ENCODE measurements at regions not wholly inside any gene's neighbourhood (a gene's known extent, or its start where the extent isn't known, plus 50 kb on each side); places are given as distances from the start of the nearest gene placed in this dataset.

GRCh38 chr7:124267154-124267553 is 234.3 kb upstream of the TMEM229A start:
- no peak overlapping the region for H2BK12ac ChIP-seq (ENCODE audit: low read depth, low read length)
- no peaks in the 10 kb centered on the region for H4K20me1 ChIP-seq (replicated peaks in 1 of 2; ENCODE audit: control insufficient read depth in 1 of 2, insufficient read depth in 2 of 2, low read length in 2 of 2)
- FAIRE-seq, result no peak
- no peak overlapping the region for H3K4me3 ChIP-seq (ENCODE audit: extremely low read depth in 1 of 4, insufficient read depth in 2 of 4, low read depth in 3 of 4, low read length in 4 of 4)
- H3K4ac ChIP-seq (replicated peaks; ENCODE audit: insufficient read length, low read depth, low read length), result no peak overlapping the region
- no peak overlapping the region for H4K8ac ChIP-seq (ENCODE audit: extremely low read depth, insufficient read depth, low read length)
- no peak overlapping the region for H3K4me2 ChIP-seq (ENCODE audit: insufficient read depth in 1 of 2, low read depth in 2 of 2, low read length in 2 of 2)
- H3K18ac ChIP-seq (ENCODE audit: extremely low read depth, low read length), result no peak overlapping the region
- H3K79me2 ChIP-seq (ENCODE audit: control insufficient read depth in 1 of 2, insufficient read depth in 2 of 2, low read length in 2 of 2), result no peaks in the 10 kb centered on the region
- no peaks in the 10 kb centered on the region for H3K9me3 ChIP-seq (ENCODE audit: insufficient read depth in 2 of 2, low read depth in 1 of 2, low read length in 1 of 2)
- H3K4me1 ChIP-seq (replicated peaks in 1 of 4; ENCODE audit: control insufficient read depth in 3 of 4, insufficient read depth in 4 of 4, low read length in 3 of 4), result peaks cover 3 to 9% (median 5%) of the 10 kb centered on the region in 4 experiments; a peak in 5 of 7 replicates
- ChIA-PET CTCF (ENCODE audit: partially characterized antibody) (interaction anchor here (3.6 kb wide), 1 partner anchor 8 kb away, joined by 23 read pairs; no protein-coding TSS in a partner anchor), POLR2A (ENCODE audit: partially characterized antibody) (no interaction called here)
- WGBS, 2 experiments (ENCODE audit: extremely low coverage in 1 of 2, insufficient coverage in 1 of 2, insufficient read length in 1 of 2, insufficient replicate concordance in 2 of 2, low coverage in 1 of 2, low lambda C conversion rate in 2 of 2, missing lambda C conversion rate in 1 of 2), result 85% methylated on average over 2 of the region's 2 CpGs; no CpG with 5 or more reads in 1 of the 2 experiments
- H4K91ac ChIP-seq (replicated peaks; ENCODE audit: insufficient read length, low read length), result no peak overlapping the region
- H3K56ac ChIP-seq (replicated peaks; ENCODE audit: insufficient read length, low read depth, low read length), result no peak overlapping the region
- H3K23me2 ChIP-seq (ENCODE audit: low read depth, low read length), result no peaks in the 10 kb centered on the region
- no peak overlapping the region for H4K5ac ChIP-seq (ENCODE audit: insufficient read length, low read depth, low read length)
- no peak overlapping the region for H2BK20ac ChIP-seq (ENCODE audit: low read length)
- no peak overlapping the region for H3K27ac ChIP-seq (ENCODE audit: low read depth, low read length)
- no peak overlapping the region for H3K9ac ChIP-seq (replicated peaks in 1 of 4; ENCODE audit: extremely low read depth in 1 of 4, low read depth in 3 of 4, low read length in 3 of 4)
- no peak overlapping the region for H3K14ac ChIP-seq (ENCODE audit: insufficient read length)
- no peak overlapping the region for H3K23ac ChIP-seq (ENCODE audit: insufficient read length)
- 0 out of 2 replicates have a peak overlapping the region, but pooled peaks have one; percentile 1 for H2AFZ ChIP-seq (ENCODE audit: low read length)
- no peak overlapping the region for H2BK120ac ChIP-seq (replicated peaks; ENCODE audit: low read depth, low read length)
- H3K27me3 ChIP-seq (replicated peaks in 1 of 4; ENCODE audit: control insufficient read depth in 3 of 4, extremely low read depth in 1 of 4, insufficient read depth in 3 of 4, low read length in 3 of 4), result no peaks in the 10 kb centered on the region; a peak in 3 of 7 replicates
- no peak for DNase-seq (ENCODE audit: low read depth in 1 of 2, low spot score in 2 of 2)
- no peak overlapping the region for H2BK5ac ChIP-seq (ENCODE audit: low read depth, low read length)
- no peaks in the 10 kb centered on the region for H3K79me1 ChIP-seq (ENCODE audit: low read depth, low read length)
- no peak overlapping the region for H2BK15ac ChIP-seq (ENCODE audit: low read length)
- H2AK5ac ChIP-seq (ENCODE audit: low read depth, low read length), result no peak overlapping the region
- H3K36me3 ChIP-seq (ENCODE audit: control insufficient read depth in 2 of 4, insufficient read depth in 4 of 4, low read length in 3 of 4), result no peaks in the 10 kb centered on the region
- TF ChIP-seq SRF (IDR thresholded peaks at IDR 0.05; ENCODE audit: low read depth, low read length), result no peak
- TF ChIP-seq CEBPB (IDR thresholded peaks at IDR 0.05; ENCODE audit: low read depth, low read length), result no peak
- no peak for TF ChIP-seq CHD2 (IDR thresholded peaks at IDR 0.05; ENCODE audit: low read length)
- TF ChIP-seq TCF12 (IDR thresholded peaks at IDR 0.05; ENCODE audit: low read depth, low read length), result no peak
- TF ChIP-seq SIRT6 (IDR thresholded peaks at IDR 0.05; ENCODE audit: low read length), result no peak
- no peak for TF ChIP-seq GTF2F1 (IDR thresholded peaks at IDR 0.05; ENCODE audit: borderline replicate concordance, low read depth, low read length)
- no peak for TF ChIP-seq EP300 (IDR thresholded peaks at IDR 0.05; ENCODE audit: borderline replicate concordance in 1 of 2, low read depth in 2 of 2, low read length in 2 of 2)
- TF ChIP-seq POLR2AphosphoS5 (IDR thresholded peaks at IDR 0.05; ENCODE audit: low read depth, low read length), result no peak
- TF ChIP-seq CTCF (IDR thresholded peaks at IDR 0.05; ENCODE audit: control extremely low read depth in 1 of 3, insufficient read depth in 1 of 3, low read depth in 1 of 3, low read length in 3 of 3), result no peak
- no peak for TF ChIP-seq TAF7 (optimal IDR thresholded peaks at IDR 0.05; ENCODE audit: borderline replicate concordance, low read depth, low read length)
- TF ChIP-seq SP2 (IDR thresholded peaks at IDR 0.05; ENCODE audit: low read length), result no peak
- no peak for TF ChIP-seq KDM5A (IDR thresholded peaks at IDR 0.05; ENCODE audit: low read length)
- no peak for TF ChIP-seq NRF1 (IDR thresholded peaks at IDR 0.05; ENCODE audit: low read depth, low read length)
